GM12874 (cell line): ENCODE measurements at regions not wholly inside any gene's neighbourhood (a gene's known extent, or its start where the extent isn't known, plus 50 kb on each side); places are given as distances from the start of the nearest gene placed in this dataset.

Experiments used
- TF ChIP-seq, protein P1 (sequence below): IDR thresholded peaks from 2 replicates; pipeline ENCODE4 v1.5.1; 2011; ENCODE audit warnings: low read depth, mild to moderate bottlenecking, control low read depth, low read length, moderate library complexity; ENCODE audit not compliant: insufficient read depth

DNA sequence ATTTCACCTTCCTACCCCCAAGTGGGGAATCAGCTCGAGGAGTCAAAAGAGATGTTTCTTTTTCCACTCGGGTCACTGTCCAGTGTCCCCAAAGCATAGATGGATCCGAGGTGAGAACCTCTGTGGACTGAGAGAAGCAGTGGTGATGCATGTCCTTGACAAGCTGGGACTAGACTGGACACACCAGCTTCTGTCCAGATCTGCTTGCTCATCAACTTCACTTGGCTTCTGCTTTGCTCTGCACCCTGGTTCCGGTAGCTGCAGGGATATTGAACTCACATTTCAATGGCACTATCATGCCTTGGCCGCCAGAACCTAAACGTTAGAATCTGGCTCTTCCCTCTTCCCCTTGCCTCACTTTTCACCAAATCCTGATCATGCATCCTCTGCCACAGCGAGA, 50.3 kb upstream of the CXCL12 start:
- TF ChIP-seq, protein P1, sequence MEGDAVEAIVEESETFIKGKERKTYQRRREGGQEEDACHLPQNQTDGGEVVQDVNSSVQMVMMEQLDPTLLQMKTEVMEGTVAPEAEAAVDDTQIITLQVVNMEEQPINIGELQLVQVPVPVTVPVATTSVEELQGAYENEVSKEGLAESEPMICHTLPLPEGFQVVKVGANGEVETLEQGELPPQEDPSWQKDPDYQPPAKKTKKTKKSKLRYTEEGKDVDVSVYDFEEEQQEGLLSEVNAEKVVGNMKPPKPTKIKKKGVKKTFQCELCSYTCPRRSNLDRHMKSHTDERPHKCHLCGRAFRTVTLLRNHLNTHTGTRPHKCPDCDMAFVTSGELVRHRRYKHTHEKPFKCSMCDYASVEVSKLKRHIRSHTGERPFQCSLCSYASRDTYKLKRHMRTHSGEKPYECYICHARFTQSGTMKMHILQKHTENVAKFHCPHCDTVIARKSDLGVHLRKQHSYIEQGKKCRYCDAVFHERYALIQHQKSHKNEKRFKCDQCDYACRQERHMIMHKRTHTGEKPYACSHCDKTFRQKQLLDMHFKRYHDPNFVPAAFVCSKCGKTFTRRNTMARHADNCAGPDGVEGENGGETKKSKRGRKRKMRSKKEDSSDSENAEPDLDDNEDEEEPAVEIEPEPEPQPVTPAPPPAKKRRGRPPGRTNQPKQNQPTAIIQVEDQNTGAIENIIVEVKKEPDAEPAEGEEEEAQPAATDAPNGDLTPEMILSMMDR, result no peak

DNA sequence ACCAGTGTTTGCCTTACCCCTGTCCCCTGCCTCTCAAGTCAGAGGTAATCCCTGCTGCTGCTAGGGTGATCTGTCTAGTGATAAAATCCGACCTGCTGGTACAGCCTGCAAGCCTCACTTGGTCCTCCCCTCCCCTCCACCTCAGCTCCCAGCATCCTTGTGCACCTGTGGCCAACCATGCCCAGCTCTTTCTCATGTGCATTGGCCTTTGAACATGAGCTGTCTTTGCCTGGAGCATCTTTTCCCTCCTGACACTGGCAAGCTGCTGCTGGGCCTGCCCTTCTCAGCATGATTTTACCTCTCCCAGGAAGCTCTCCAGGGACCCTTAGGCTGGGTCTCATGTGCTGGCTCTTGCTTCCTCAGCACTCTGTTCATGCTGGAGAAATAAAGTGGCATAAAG, 51.3 kb upstream of the CXCL12 start:
- TF ChIP-seq, protein P1, result no peak

DNA sequence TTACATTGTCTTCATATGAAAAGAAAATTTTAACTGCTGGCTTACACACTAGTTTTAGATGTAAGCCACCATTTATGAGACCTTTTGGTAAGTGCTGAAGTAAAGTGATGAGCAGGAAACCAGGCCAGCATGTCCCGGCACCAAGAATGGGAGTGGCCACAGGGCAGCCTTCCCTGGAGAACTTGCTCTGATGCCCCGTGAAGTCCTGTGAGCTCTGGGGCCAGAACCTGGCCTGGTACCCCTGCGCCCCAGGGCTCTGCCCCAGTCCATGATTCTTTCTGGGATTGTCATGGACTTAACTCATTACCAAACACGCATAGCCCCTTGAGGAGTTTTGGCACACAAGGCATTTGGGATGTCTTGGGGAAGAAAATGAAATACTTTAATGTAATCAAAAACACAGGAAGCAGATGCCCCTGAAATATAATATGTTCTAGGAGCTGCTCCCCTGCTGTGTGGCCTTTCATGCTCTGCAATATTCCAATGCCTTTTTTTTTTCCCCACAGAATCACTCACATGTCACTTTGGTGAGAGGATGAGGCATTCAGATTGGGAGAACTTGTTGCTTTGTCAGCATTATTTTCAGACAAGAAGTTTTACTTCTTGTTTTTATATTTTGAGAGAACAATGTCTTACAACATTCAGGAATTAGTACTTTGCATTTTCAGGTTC, 53.1 kb upstream of the CXCL12 start:
- TF ChIP-seq, protein P1, result no peak

DNA sequence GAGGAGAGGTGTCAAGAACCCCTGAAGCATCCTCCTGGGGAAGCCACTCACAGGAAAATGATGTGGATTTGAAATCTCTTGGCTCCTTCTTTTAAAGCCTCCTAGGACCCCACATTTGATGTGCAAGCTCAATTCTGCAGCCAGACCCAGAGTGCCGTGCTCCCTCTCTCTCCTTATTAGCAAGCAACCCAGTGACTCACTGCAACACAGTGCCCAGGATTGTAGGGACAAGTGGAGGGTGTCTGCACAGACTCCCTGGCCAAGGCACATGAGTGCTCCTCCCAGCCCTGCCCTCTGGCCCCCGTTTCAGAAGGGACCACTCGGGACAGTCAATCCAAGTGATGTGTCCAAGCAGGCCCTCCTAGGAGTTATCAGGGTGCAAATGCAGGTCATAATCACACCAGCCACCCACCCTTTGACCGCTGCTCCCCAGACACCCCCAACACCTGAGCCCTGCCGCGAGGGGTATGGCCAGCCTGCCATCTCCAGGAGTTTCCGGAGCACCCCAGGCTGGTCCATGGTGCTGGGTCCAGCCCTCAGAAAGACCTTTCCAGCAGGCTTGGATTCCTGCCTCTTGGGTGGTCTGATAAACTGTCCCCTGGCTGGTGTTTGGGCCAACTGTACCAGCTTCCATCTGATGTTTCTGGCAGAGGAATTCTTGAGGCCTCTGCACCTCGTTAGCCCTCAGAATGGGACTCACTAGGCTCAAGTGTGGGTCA, 54.5 kb upstream of the CXCL12 start:
- TF ChIP-seq, protein P1, result no peak

DNA sequence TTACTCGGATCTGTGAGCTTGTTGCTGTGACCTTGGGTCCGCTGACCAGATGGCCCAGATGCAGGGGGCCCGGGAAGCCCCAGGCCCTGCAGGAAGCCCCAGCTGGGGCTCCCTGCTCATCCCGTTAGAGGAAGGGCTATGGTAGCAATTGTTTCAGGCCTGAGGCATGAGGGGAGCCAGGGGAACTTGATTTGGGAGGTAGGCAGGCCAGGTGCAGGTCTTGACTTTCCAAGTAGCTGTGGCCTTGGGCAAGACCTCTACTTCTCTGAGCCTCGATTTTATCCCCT, 55.0 kb upstream of the CXCL12 start:
- TF ChIP-seq, protein P1, result no peak

DNA sequence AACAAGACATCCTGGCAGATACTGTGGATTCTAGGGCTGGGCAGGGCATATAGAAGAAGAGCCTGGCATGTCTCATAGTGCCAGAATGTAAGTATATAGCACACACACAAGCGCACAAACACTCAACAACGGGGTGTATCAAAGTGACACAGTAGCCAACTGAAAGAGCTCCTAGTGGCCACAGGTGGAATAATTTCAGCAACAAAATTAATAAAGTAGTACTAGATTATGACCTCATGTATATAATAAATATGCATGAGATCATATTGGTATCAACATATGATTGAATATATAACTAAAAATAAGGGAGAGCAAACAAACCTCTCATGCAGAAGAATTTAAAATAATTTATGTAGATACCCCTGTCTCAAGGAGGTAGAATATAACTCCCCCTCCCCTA, 72.4 kb upstream of the CXCL12 start:
- TF ChIP-seq, protein P1, result no peak

DNA sequence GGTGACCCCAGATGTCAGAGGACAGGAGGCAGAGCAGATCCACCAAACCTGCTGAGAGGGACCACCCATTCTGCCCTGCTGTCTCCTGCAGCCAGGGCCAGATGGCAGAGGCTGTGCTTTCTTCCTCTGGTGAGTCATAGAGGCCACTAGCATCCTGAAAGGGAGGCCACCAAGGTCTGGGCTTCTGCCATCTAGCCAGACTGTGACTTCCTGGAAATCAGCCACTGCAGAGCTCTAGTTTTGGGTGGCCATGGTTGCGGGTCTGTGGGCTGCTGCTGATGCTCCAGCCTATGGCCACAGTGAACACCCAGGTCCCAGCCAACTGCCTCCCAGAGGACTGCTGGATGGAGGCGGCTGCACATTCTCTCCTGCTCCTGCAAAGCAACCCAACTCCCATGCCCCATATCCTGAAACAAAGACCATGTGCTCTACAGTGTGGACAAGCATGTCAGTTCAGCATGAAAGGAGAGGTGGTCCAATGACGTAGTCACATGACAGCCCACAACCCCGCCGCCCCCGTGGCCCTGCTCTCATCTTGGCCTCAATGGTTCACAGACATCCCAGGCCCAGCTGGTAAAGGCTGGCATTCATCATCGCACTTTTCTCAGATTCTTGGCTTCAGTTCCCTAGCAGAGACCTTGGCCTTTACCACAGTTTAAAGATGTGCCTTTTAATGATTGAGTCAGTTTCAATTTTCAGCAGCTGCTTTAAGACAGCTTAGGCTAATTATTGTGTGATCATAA, 73.9 kb upstream of the CXCL12 start:
- TF ChIP-seq, protein P1, result no peak
